ENCODE measurements at regions not wholly inside any gene's neighbourhood (a gene's known extent, or its start where the extent isn't known, plus 50 kb on each side); places are given as distances from the start of the nearest gene placed in this dataset.

DNA sequence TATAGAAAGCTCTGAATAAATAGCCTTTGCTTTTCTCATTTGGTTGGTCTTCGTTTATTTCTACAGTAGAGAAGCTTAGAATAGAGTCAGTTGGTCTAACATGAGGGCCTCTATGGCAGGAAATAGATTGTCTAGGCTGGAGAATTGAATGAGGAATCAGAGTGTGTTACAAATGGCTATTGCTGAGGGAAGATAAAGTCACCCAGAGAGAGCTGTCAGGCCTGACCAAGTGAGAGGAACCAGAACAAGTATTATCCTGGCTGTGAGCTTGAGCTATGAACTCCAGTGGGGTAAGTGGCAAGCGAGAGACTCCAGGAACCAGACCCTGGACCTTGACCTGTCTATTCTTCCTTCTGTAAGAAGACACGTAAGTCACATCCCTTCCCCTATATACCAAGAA is 353.1 kb downstream of the CD83 start:
- TF ChIP-seq GATA2 (IDR thresholded peaks at IDR 0.05; ENCODE audit: low read depth, low read length) (no peak), GATA3 (IDR thresholded peaks at IDR 0.05; ENCODE audit: low read depth, low read length) (no peak)

GRCh38 chr6:14472255-14472985 is 354.8 kb downstream of the CD83 start:
- TF ChIP-seq GATA2 (IDR thresholded peaks at IDR 0.05; ENCODE audit: low read depth, low read length) (no peak), GATA3 (IDR thresholded peaks at IDR 0.05; ENCODE audit: low read depth, low read length) (no peak)

DNA sequence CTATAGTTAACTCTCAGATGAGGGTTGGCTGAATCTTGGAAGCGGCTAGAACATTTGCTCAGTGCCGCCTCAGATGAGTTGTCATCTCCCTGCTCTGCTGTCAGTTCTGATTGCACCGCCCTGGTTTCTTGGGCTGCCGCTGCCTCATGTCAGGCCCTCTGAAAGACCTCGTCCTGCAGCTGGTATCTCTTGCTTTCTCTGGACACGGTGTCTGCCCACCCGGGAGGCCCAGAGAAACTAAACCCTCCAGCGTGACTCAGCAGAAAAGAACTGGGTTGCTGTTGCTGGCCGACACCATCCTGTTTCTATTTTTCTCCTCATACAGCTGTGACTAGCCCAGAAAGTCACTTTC is 355.4 kb downstream of the CD83 start:
- no peak for TF ChIP-seq GATA3 (IDR thresholded peaks at IDR 0.05; ENCODE audit: low read depth, low read length)
- TF ChIP-seq GATA2 (IDR thresholded peaks at IDR 0.05; ENCODE audit: low read depth, low read length) = no peak

DNA sequence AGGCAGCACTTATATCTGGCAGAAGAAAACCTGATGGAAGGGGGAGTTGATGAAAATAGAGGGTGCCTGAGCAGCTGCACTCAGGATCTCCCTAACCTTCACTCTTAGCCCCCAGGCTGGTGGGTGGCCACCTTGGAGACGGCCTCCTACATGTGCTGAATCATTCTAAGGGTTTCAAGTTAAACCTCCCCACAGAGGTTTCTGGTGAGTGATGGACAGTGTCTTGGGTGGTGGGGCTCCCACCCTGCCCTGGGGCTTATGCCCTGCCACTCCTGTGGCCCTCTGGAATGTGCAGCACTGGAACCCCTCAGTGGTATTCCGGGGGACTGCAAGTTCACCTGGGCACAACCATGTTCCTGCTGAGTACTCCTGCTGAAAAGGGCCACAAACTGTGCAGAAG is 357.2 kb downstream of the CD83 start:
- TF ChIP-seq GATA2 (IDR thresholded peaks at IDR 0.05; ENCODE audit: low read depth, low read length) (no peak), GATA3 (IDR thresholded peaks at IDR 0.05; ENCODE audit: low read depth, low read length) (no peak)

GRCh38 chr6:14475306-14475705 is 357.7 kb downstream of the CD83 start:
- TF ChIP-seq GATA2 (IDR thresholded peaks at IDR 0.05; ENCODE audit: low read depth, low read length) (no peak), GATA3 (IDR thresholded peaks at IDR 0.05; ENCODE audit: low read depth, low read length) (no peak)

DNA sequence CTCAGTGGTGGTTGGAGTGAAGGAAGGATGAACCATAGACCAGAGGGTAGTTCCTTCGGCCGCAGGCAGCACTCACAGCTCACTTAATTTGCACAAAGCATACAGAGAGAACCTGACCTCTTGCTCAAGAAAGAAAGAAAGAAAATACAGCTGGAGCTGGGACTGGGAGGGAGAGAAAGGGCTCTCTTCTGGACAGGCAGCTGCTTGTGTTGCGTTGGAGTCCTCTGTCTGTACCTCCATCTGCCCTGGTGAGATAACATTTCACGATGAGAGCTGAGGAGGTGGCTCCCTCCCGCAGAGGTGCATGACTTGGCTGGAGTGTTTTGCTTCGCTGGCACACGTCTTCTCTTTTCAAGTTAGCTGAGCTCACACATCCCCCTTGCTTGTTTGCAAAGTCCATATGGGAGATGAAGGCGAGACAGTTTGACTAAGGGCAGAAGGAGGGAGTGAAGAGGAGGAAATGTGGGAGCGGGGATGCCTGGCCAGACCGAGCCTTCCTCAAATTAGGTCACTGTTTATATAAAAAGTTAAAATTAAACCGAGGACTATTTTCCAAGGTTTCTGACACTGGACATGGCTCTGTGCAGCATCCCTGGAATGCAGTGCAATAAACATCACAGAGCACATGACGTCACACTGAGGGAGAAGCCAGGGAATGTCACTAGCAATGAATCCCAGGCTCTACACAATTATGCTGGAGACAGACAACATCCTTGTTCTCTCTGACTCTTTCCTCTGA is 359.4 kb downstream of the CD83 start:
- no peak for TF ChIP-seq GATA3 (IDR thresholded peaks at IDR 0.05; ENCODE audit: low read depth, low read length)
- no peak for TF ChIP-seq GATA2 (IDR thresholded peaks at IDR 0.05; ENCODE audit: low read depth, low read length)

- no peak for TF ChIP-seq GATA3 (IDR thresholded peaks at IDR 0.05; ENCODE audit: low read depth, low read length)
- TF ChIP-seq GATA2 (IDR thresholded peaks at IDR 0.05; ENCODE audit: low read depth, low read length) = no peak
These were observed 360.0 kb downstream of the CD83 start for GRCh38 chr6:14477559-14477958.

- no peak for TF ChIP-seq GATA3 (IDR thresholded peaks at IDR 0.05; ENCODE audit: low read depth, low read length)
- no peak for TF ChIP-seq GATA2 (IDR thresholded peaks at IDR 0.05; ENCODE audit: low read depth, low read length)
These were observed 361.0 kb downstream of the CD83 start for GRCh38 chr6:14478381-14479225.

- TF ChIP-seq GATA2 (IDR thresholded peaks at IDR 0.05; ENCODE audit: low read depth, low read length) (no peak), GATA3 (IDR thresholded peaks at IDR 0.05; ENCODE audit: low read depth, low read length) (no peak)
These were observed 370.1 kb downstream of the CD83 start for GRCh38 chr6:14487625-14488024.

DNA sequence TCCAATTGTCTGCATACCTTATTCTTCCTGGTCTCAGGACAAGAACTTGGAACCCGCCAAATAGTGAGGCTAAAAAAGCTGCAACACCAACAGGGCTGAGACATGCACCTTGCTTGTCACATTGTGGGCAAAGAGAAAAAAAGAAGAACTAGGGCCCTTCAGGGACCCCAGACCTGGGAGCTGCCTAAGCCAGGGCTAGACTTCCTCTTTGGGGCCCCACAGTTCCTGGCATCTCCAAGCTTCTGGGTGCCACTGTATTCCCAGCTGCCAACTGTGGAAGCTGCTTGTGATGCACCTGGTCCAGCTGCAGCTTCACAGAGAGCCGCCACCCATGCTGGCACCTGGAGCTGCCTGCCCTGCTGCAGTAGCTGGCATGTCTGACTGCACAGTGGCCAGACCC is 370.6 kb downstream of the CD83 start:
- no peak for TF ChIP-seq GATA3 (IDR thresholded peaks at IDR 0.05; ENCODE audit: low read depth, low read length)
- no peak for TF ChIP-seq GATA2 (IDR thresholded peaks at IDR 0.05; ENCODE audit: low read depth, low read length)

GRCh38 chr6:14489445-14489844 is 371.9 kb downstream of the CD83 start:
- TF ChIP-seq GATA3 (IDR thresholded peaks at IDR 0.05; ENCODE audit: low read depth, low read length) (no peak), GATA2 (IDR thresholded peaks at IDR 0.05; ENCODE audit: low read depth, low read length) (no peak)

DNA sequence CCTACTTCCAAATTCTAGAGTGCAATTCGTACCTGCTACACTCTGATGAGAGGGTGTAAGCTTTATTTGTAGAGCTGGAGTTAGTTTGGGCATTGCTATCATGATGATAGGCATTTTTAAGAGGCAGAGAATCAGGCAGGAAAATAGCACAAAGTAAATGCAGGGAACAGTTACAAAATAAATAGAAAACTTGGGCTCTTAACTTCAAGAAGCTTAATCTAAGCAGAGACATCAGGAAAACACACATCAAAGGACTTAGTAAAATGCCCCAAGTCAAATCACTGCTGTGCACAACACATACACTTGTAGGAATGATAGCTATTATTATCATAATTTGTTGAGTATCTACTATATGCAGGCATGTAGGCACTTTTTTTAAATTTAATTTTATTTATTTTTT is 381.2 kb downstream of the CD83 start:
- TF ChIP-seq GATA3 (IDR thresholded peaks at IDR 0.05; ENCODE audit: low read depth, low read length) (no peak), GATA2 (IDR thresholded peaks at IDR 0.05; ENCODE audit: low read depth, low read length) (no peak)

DNA sequence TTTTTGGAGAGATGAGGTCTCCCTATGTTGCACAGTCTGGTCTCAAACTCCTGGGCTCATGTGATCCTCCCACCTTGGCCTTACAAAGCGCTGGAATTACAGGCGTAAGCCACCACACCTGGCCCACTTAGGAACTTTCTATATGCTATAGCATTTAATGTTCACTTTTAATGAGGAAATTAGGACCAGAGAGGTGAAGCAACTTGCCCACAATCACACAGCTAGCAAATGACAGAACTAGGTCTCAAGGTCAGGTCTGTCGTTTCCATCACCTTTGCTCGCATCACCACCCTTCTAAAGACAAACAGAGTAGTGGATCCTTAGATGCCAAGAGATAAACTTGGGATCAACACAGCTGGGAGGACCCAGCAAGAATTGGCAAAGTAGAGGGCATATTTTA is 381.7 kb downstream of the CD83 start:
- TF ChIP-seq GATA2 (IDR thresholded peaks at IDR 0.05; ENCODE audit: low read depth, low read length) = no peak

DNA sequence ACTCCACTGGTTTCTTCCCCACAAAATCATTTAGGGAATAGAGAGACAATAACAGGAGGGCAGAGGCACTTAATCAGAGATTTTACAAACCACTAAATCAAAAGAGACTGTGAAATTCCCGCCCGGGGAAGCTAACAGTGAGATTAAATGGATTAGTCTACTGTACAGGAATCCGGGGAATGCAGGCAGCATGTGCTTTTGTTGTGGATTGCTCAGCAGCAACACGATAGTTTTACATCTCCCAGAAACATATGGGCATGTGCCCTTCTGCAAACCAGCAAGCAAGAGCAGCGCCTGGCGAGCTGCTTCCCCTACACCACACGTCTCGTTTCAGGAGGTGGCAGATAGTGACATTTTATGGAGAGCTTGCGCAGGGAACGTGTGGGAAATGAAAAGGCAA is 382.3 kb downstream of the CD83 start:
- TF ChIP-seq GATA3 (IDR thresholded peaks at IDR 0.05; ENCODE audit: low read depth, low read length) (no peak), GATA2 (IDR thresholded peaks at IDR 0.05; ENCODE audit: low read depth, low read length) (no peak)
